Endothelial cell of umbilical vein (primary cell): ENCODE measurements at regions not wholly inside any gene's neighbourhood (a gene's known extent, or its start where the extent isn't known, plus 50 kb on each side); places are given as distances from the start of the nearest gene placed in this dataset.

Experiments used
- BruUV-seq: library from RNA; stranded (reverse); fragments of 400-500 nt; replicated peaks from 2 replicates; lab custom pipeline; 2021; lab: Mats Ljungman, UMichigan
- CTCF ChIA-PET: fragments of 300-600, 350-600 bp; sonication (Branson Sonifier 250); formaldehyde crosslinking; loops from one replicate; lab custom pipeline; 2021; ENCODE audit warnings: antibody characterized with exemption, inconsistent platforms; lab: Charles Lee
- POLR2A ChIA-PET: fragments of 300-600, 350-600 bp; sonication (Branson Sonifier 250); formaldehyde crosslinking; loops from one replicate; lab custom pipeline; 2021; ENCODE audit warnings: antibody characterized with exemption, inconsistent platforms; lab: Charles Lee
- DNase-seq: peaks from one replicate; pipeline ENCODE4 v3.0.0-alpha.2; 2011; ENCODE audit warnings: low read depth, low spot score
- FAIRE-seq: peaks from 2 replicates; lab custom pipeline; 2011; peaks lifted over from hg19 to GRCh38; lab: Jason Lieb, UNC
- H2AFZ ChIP-seq: 2 replicates; pipeline ENCODE4 v1.6.0; 2012; ENCODE audit warnings: low read depth, low read length, control low read depth, inconsistent platforms
- H3K27ac ChIP-seq: 2 replicates; pipeline ENCODE4 v1.5.1; 2011; ENCODE audit warnings: low read depth, mild to moderate bottlenecking, control low read depth, low read length, moderate library complexity; ENCODE audit not compliant: insufficient read depth
- H3K27me3 ChIP-seq, 2 experiments: 2 replicates each; pipeline versions ENCODE4 v1.6.0 to v1.6.1; 2011; ENCODE audit warnings: low read length in 2 of 2, mixed read lengths in 1 of 2; ENCODE audit not compliant: control insufficient read depth in 2 of 2, insufficient read depth in 2 of 2
- H3K36me3 ChIP-seq, 2 experiments: 2 replicates in 1 of 2; 3 replicates in 1 of 2; pipeline ENCODE4 v1.5.1; 2011; ENCODE audit warnings: low read length in 2 of 2, mild to moderate bottlenecking in 1 of 2, moderate library complexity in 1 of 2; ENCODE audit not compliant: control insufficient read depth in 2 of 2, insufficient read depth in 2 of 2; ENCODE audit errors: extremely low read depth in 1 of 2
- H3K4me1 ChIP-seq: 3 replicates; pipeline ENCODE4 v1.5.1; 2011; ENCODE audit warnings: mild to moderate bottlenecking, low read length; ENCODE audit not compliant: control insufficient read depth, insufficient read depth; ENCODE audit errors: extremely low read depth
- H3K4me2 ChIP-seq: 2 replicates; pipeline ENCODE4 v1.6.1; 2011; ENCODE audit warnings: low read length, control low read depth, mixed read lengths; ENCODE audit not compliant: insufficient read depth
- H3K4me3 ChIP-seq, 3 experiments: fragments of 200-600 bp in 1 of 3; sonication (generic), shearing (Covaris generic) in 1 of 3; replicated peaks in 1 of 3; 2 replicates each; pipeline ENCODE4 v1.5.1; 2011 to 2016; ENCODE audit warnings: control low read depth in 3 of 3, low read length in 3 of 3, mild to moderate bottlenecking in 2 of 3, inconsistent platforms in 1 of 3, low read depth in 1 of 3, moderate library complexity in 1 of 3; ENCODE audit not compliant: insufficient read depth in 1 of 3
- H3K79me2 ChIP-seq: 2 replicates; pipeline ENCODE4 v1.6.0; 2012; ENCODE audit warnings: low read length, inconsistent platforms; ENCODE audit not compliant: control insufficient read depth, insufficient read depth
- H3K9ac ChIP-seq: replicated peaks from 2 replicates; pipeline ENCODE3; 2011; ENCODE audit warnings: low read length, control low read depth; ENCODE audit not compliant: insufficient read depth; ENCODE audit errors: extremely low read depth
- H3K9me1 ChIP-seq: replicated peaks from 3 replicates; pipeline ENCODE4 v1.6.0; 2011; ENCODE audit warnings: mild to moderate bottlenecking, low read length; ENCODE audit not compliant: control insufficient read depth, insufficient read depth; ENCODE audit errors: extremely low read depth
- H3K9me3 ChIP-seq: replicated peaks from 2 replicates; pipeline ENCODE4 v1.5.1; 2012; ENCODE audit warnings: low read length, inconsistent platforms; ENCODE audit not compliant: control insufficient read depth, insufficient read depth
- H4K20me1 ChIP-seq: replicated peaks from 2 replicates; pipeline ENCODE3; 2011; ENCODE audit warnings: mild to moderate bottlenecking, low read length; ENCODE audit not compliant: control insufficient read depth, insufficient read depth; ENCODE audit errors: extremely low read depth
- CTCF ChIP-seq, 2 donors: IDR thresholded peaks; 1 replicate in 1 of 2; 2 replicates in 1 of 2; pipeline ENCODE4 v1.5.1; 2011; ENCODE audit warnings: low read length in 2 of 2, mild to moderate bottlenecking in 2 of 2, moderate library complexity in 2 of 2, control low read depth in 1 of 2, inconsistent platforms in 1 of 2, low read depth in 1 of 2; ENCODE audit not compliant: insufficient read depth in 1 of 2; ENCODE audit errors: extremely low read depth in 1 of 2
- EZH2 ChIP-seq: IDR thresholded peaks from 2 replicates; pipeline ENCODE4 v1.6.1; 2012; ENCODE audit warnings: borderline replicate concordance, low read depth, mild to moderate bottlenecking, moderate library complexity, low read length, inconsistent platforms; ENCODE audit not compliant: severe bottlenecking
- FOS ChIP-seq: IDR thresholded peaks from 2 replicates; pipeline ENCODE4 v1.6.1; 2011; ENCODE audit warnings: mild to moderate bottlenecking, low read length, moderate library complexity, borderline replicate concordance; ENCODE audit not compliant: insufficient read depth
- GATA2 ChIP-seq: IDR thresholded peaks from 2 replicates; pipeline ENCODE4 v1.7.0; 2011; ENCODE audit warnings: low read depth, mild to moderate bottlenecking, moderate library complexity, mixed read lengths, low read length; ENCODE audit not compliant: insufficient read length, insufficient read depth
- JUN ChIP-seq: IDR thresholded peaks from 2 replicates; pipeline ENCODE4 v1.6.1; 2011; ENCODE audit warnings: borderline replicate concordance, low read depth; ENCODE audit not compliant: insufficient read length, insufficient read depth
- MAX ChIP-seq: IDR thresholded peaks from 2 replicates; pipeline ENCODE4 v1.6.1; 2011; ENCODE audit not compliant: insufficient read depth, insufficient read length
- MYC ChIP-seq: IDR thresholded peaks from one replicate; pipeline ENCODE4 v1.6.1; 2011; ENCODE audit warnings: mild to moderate bottlenecking, low read depth, low read length
- POLR2A ChIP-seq: IDR thresholded peaks from 2 replicates; pipeline ENCODE4 v1.6.1; 2012; ENCODE audit warnings: low read depth, mild to moderate bottlenecking, control low read depth, low read length
- POLR2AphosphoS5 ChIP-seq: IDR thresholded peaks from 2 replicates; pipeline ENCODE4 v1.6.1; 2012; ENCODE audit warnings: low read depth, mild to moderate bottlenecking, control low read depth, low read length, moderate library complexity; ENCODE audit not compliant: insufficient read depth
- dilution Hi-C: fragments of 300-500 bp; cut with MboI; formaldehyde crosslinking; loops from one replicate; pipeline ENCODE4 v1.15.0; 2019; ENCODE audit warnings: low sequenced_read_pairs; ENCODE audit not compliant: extremely low pct_ligation_motif_present
- intact Hi-C: fragments of 100-400 bp; cut with micrococcal nuclease; formaldehyde crosslinking; loops from one replicate; pipeline ENCODE4 v1.10.0; 2022

GRCh38 chr12:29023436-29024076 lies 125.5 kb upstream of the FAR2 start:
- no peak overlapping the region for H3K4me2 ChIP-seq
- no peaks in the 10 kb centered on the region for H4K20me1 ChIP-seq
- dilution Hi-C loops, result no loop called here
- POLR2A ChIA-PET, result no interaction called here
- BruUV-seq, result no TSS peak
- no peaks in the 10 kb centered on the region for H3K36me3 ChIP-seq
- H3K27me3 ChIP-seq, result no peaks in the 10 kb centered on the region
- no peaks in the 10 kb centered on the region for H3K9me1 ChIP-seq
- no peak overlapping the region for H3K27ac ChIP-seq
- no peak overlapping the region for H3K9ac ChIP-seq
- H3K4me3 ChIP-seq, result no peak overlapping the region
- intact Hi-C loops, result no loop called here
- no peak overlapping the region for H2AFZ ChIP-seq
- H3K79me2 ChIP-seq, result no peaks in the 10 kb centered on the region
- no peaks in the 10 kb centered on the region for H3K9me3 ChIP-seq
- no peak for TF ChIP-seq MAX
- no peak for FAIRE-seq
- no peaks in the 10 kb centered on the region for H3K4me1 ChIP-seq
- CTCF ChIA-PET, result interaction anchor here (0.6 to 1.4 kb wide), 5 partner anchors 8 to 50 kb away, joined by 3 to 7 read pairs (median 4); no protein-coding TSS in a partner anchor
- DNase-seq, result no peak

GRCh38 chr12:29024117-29024516 lies 125.0 kb upstream of the FAR2 start:
- H3K9me1 ChIP-seq, result no peaks in the 10 kb centered on the region
- H3K4me2 ChIP-seq, result no peak overlapping the region
- CTCF ChIA-PET, result interaction anchor here (0.6 to 1.4 kb wide), 6 partner anchors 9 to 50 kb away, joined by 3 to 7 read pairs (median 4); no protein-coding TSS in a partner anchor
- intact Hi-C loops, result no loop called here
- H3K4me3 ChIP-seq, result no peak overlapping the region
- DNase-seq (no peak), FAIRE-seq (no peak)
- H3K9ac ChIP-seq, result no peak overlapping the region
- dilution Hi-C loops, result no loop called here
- H3K9me3 ChIP-seq, result no peaks in the 10 kb centered on the region
- no peak overlapping the region for H3K27ac ChIP-seq
- no TSS peak for BruUV-seq
- H3K79me2 ChIP-seq, result no peaks in the 10 kb centered on the region
- H4K20me1 ChIP-seq, result no peaks in the 10 kb centered on the region
- no peaks in the 10 kb centered on the region for H3K4me1 ChIP-seq
- H3K27me3 ChIP-seq, result no peaks in the 10 kb centered on the region
- H3K36me3 ChIP-seq, result no peaks in the 10 kb centered on the region
- no peak overlapping the region for H2AFZ ChIP-seq
- POLR2A ChIA-PET, result no interaction called here
- TF ChIP-seq FOS (no peak), MAX (no peak), CTCF (IDR thresholded peaks at IDR 0.05; ENCODE audit: extremely low read depth in 1 of 2, insufficient read depth in 1 of 2, low read depth in 1 of 2, low read length in 2 of 2) (no peak), GATA2 (no peak), JUN (no peak), POLR2A (no peak), EZH2 (no peak), MYC (no peak), POLR2AphosphoS5 (no peak)
